Neural cell (in vitro differentiated cells): ENCODE measurements at regions not wholly inside any gene's neighbourhood (a gene's known extent, or its start where the extent isn't known, plus 50 kb on each side); places are given as distances from the start of the nearest gene placed in this dataset.

Source experiments
- H2AFZ ChIP-seq: fragments of 200-600, 300-800 bp; sonication (generic), shearing (Covaris generic); 2 replicates; pipeline ENCODE4 v1.6.0; 2014; ENCODE audit warnings: low read depth, mild to moderate bottlenecking, antibody characterized with exemption, low read length, moderate library complexity
- H3F3A ChIP-seq: fragments of 200-600 bp; shearing (Covaris generic); 2 replicates; pipeline ENCODE4 v1.6.1; 2016; ENCODE audit warnings: mild to moderate bottlenecking, moderate library complexity, mixed read lengths, antibody characterized with exemption, low read length; ENCODE audit not compliant: insufficient read depth, poor library complexity, severe bottlenecking
- H3K27ac ChIP-seq: fragments of 200-600, 300-800 bp; sonication (generic), shearing (Covaris generic); 2 replicates; pipeline ENCODE4 v1.5.1; 2014; ENCODE audit warnings: mild to moderate bottlenecking, low read length, moderate library complexity
- H3K27me3 ChIP-seq: fragments of 300-800, 200-600 bp; sonication (generic), shearing (Covaris generic); 2 replicates; pipeline ENCODE4 v1.6.0; 2014; ENCODE audit warnings: mild to moderate bottlenecking, low read depth, low read length, moderate library complexity; ENCODE audit not compliant: insufficient read depth
- H3K36me3 ChIP-seq: fragments of 300-800, 200-600 bp; sonication (generic), shearing (Covaris generic); 2 replicates; pipeline ENCODE4 v1.5.1; 2014; ENCODE audit warnings: mild to moderate bottlenecking, antibody characterized with exemption, low read length, moderate library complexity; ENCODE audit not compliant: insufficient read depth
- H3K4me2 ChIP-seq: fragments of 300-800, 200-600 bp; sonication (generic), shearing (Covaris generic); 2 replicates; pipeline ENCODE4 v1.6.0; 2014; ENCODE audit warnings: mild to moderate bottlenecking, low read length
- H3K4me3 ChIP-seq: fragments of 300-800, 200-600 bp; sonication (generic), shearing (Covaris generic); 2 replicates; pipeline ENCODE4 v1.5.1; 2014; ENCODE audit warnings: mild to moderate bottlenecking, low read length, moderate library complexity
- H3K79me2 ChIP-seq: fragments of 200-600 bp; shearing (Covaris generic); replicated peaks from 2 replicates; pipeline ENCODE4 v1.6.0; 2014; ENCODE audit warnings: mild to moderate bottlenecking, low read length, moderate library complexity; ENCODE audit not compliant: insufficient read depth
- H3K9ac ChIP-seq: fragments of 300-800, 200-600 bp; sonication (generic), shearing (Covaris generic); 2 replicates; pipeline ENCODE4 v1.6.1; 2016; ENCODE audit warnings: mild to moderate bottlenecking, low read length, mixed read lengths
- H3K9me2 ChIP-seq: fragments of 200-600 bp; shearing (Covaris generic); 2 replicates; pipeline ENCODE4 v1.6.1; 2016; ENCODE audit warnings: mild to moderate bottlenecking, low read length, mixed read lengths; ENCODE audit not compliant: insufficient read depth
- H3K9me3 ChIP-seq: fragments of 200-600, 300-800 bp; sonication (generic), shearing (Covaris generic); 2 replicates; pipeline ENCODE4 v1.6.1; 2016; ENCODE audit warnings: mild to moderate bottlenecking, mixed run types, low read length, moderate library complexity, mixed read lengths
- H4K20me1 ChIP-seq: fragments of 200-600 bp; shearing (Covaris generic); 2 replicates; pipeline ENCODE4 v1.6.1; 2016; ENCODE audit warnings: mild to moderate bottlenecking, mixed run types; ENCODE audit not compliant: insufficient read depth
- CTCF ChIP-seq: fragments of 450-650 bp; IDR thresholded peaks from 2 replicates; pipeline ENCODE4 v1.5.1; 2014; ENCODE audit warnings: antibody characterized with exemption, mild to moderate bottlenecking, moderate library complexity; ENCODE audit not compliant: poor library complexity, severe bottlenecking
- EP300 ChIP-seq: fragments of 450-650 bp; conservative IDR thresholded peaks from 2 replicates; pipeline ENCODE4 v1.6.1; 2014; ENCODE audit warnings: antibody characterized with exemption, mild to moderate bottlenecking, moderate library complexity; ENCODE audit not compliant: poor library complexity, severe bottlenecking
- EZH2 ChIP-seq: fragments of 200-600, 300-800 bp; shearing (Covaris generic), sonication (generic); IDR thresholded peaks from 2 replicates; pipeline ENCODE4 v1.6.1; 2014; ENCODE audit warnings: antibody characterized with exemption, low read length, borderline replicate concordance, mild to moderate bottlenecking; ENCODE audit not compliant: insufficient read depth, poor library complexity, severe bottlenecking
- MXI1 ChIP-seq: fragments of 450-650 bp; conservative IDR thresholded peaks from 2 replicates; pipeline ENCODE4 v1.6.1; 2014; ENCODE audit warnings: antibody characterized with exemption, mild to moderate bottlenecking; ENCODE audit not compliant: poor library complexity, severe bottlenecking
- POLR2AphosphoS5 ChIP-seq: IDR thresholded peaks from 2 replicates; pipeline ENCODE4 v1.6.1; 2012
- RAD21 ChIP-seq: fragments of 450-650 bp; conservative IDR thresholded peaks from 2 replicates; pipeline ENCODE4 v1.6.1; 2014; ENCODE audit warnings: antibody characterized with exemption, mild to moderate bottlenecking, moderate library complexity
- SMC3 ChIP-seq: fragments of 450-650 bp; conservative IDR thresholded peaks from 2 replicates; pipeline ENCODE4 v1.6.1; 2014; ENCODE audit warnings: antibody characterized with exemption, mild to moderate bottlenecking, moderate library complexity; ENCODE audit not compliant: poor library complexity
- TAF1 ChIP-seq: IDR thresholded peaks from 2 replicates; pipeline ENCODE4 v1.6.1; 2012; ENCODE audit warnings: low read depth
- TF ChIP-seq, protein P1 (sequence below): IDR thresholded peaks from 2 replicates; pipeline ENCODE4 v1.6.1; 2012; ENCODE audit warnings: borderline replicate concordance

DNA sequence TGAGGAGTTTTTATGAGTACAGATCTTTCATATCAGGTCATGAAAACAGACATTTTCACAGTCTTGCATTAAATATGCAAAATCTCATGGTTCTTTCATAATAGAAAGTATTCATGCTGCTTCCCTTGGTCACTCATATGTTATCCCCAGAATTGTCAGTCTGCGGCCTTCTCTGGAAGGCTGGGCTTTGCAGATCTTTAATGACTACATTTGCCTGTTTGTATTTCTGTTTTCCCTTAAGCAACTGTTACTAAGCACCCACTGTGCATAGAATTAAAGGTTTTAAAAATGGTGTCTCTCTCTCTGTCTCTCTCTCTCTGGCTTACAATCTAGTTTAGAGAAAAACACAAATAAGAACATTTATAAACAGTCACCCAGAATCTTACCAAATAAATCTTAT lies 456.3 kb downstream of the RIT2 start:
- Histone ChIP-seq H3K79me2 (no peaks in the 10 kb centered on the region), H4K20me1 (no peaks in the 10 kb centered on the region), H3K27me3 (no peaks in the 10 kb centered on the region), H3K27ac (no peak overlapping the region), H3K9me3 (no peaks in the 10 kb centered on the region), H3K9ac (no peak overlapping the region), H3K4me3 (no peak overlapping the region), H3K4me2 (no peak overlapping the region), H3F3A (no peaks in the 10 kb centered on the region), H2AFZ (no peak overlapping the region), H3K36me3 (no peaks in the 10 kb centered on the region), H3K9me2 (no peaks in the 10 kb centered on the region)
- TF ChIP-seq, protein P1, sequence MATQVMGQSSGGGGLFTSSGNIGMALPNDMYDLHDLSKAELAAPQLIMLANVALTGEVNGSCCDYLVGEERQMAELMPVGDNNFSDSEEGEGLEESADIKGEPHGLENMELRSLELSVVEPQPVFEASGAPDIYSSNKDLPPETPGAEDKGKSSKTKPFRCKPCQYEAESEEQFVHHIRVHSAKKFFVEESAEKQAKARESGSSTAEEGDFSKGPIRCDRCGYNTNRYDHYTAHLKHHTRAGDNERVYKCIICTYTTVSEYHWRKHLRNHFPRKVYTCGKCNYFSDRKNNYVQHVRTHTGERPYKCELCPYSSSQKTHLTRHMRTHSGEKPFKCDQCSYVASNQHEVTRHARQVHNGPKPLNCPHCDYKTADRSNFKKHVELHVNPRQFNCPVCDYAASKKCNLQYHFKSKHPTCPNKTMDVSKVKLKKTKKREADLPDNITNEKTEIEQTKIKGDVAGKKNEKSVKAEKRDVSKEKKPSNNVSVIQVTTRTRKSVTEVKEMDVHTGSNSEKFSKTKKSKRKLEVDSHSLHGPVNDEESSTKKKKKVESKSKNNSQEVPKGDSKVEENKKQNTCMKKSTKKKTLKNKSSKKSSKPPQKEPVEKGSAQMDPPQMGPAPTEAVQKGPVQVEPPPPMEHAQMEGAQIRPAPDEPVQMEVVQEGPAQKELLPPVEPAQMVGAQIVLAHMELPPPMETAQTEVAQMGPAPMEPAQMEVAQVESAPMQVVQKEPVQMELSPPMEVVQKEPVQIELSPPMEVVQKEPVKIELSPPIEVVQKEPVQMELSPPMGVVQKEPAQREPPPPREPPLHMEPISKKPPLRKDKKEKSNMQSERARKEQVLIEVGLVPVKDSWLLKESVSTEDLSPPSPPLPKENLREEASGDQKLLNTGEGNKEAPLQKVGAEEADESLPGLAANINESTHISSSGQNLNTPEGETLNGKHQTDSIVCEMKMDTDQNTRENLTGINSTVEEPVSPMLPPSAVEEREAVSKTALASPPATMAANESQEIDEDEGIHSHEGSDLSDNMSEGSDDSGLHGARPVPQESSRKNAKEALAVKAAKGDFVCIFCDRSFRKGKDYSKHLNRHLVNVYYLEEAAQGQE: no peak
- TF ChIP-seq RAD21 (no peak), TAF1 (no peak), POLR2AphosphoS5 (no peak), CTCF (no peak), EZH2 (no peak), EP300 (no peak), SMC3 (no peak), MXI1 (no peak)

- Histone ChIP-seq H3K36me3 (no peaks in the 10 kb centered on the region), H3K79me2 (no peaks in the 10 kb centered on the region), H3K4me2 (no peak overlapping the region), H3K4me3 (no peak overlapping the region), H3K27me3 (no peaks in the 10 kb centered on the region), H3K9me3 (no peaks in the 10 kb centered on the region), H4K20me1 (no peaks in the 10 kb centered on the region), H3K27ac (no peak overlapping the region), H3K9me2 (no peaks in the 10 kb centered on the region), H3K9ac (no peak overlapping the region), H2AFZ (no peak overlapping the region), H3F3A (no peaks in the 10 kb centered on the region)
- no peak for TF ChIP-seq CTCF
Observed at GRCh38 chr18:42670860-42671259, 444.6 kb downstream of the RIT2 start.
